Activated T-cell treated with anti-CD3 and anti-CD28 coated beads, Interleukin-2, amount 50 U/mL, for 1 hour (primary cell): ENCODE measurements at regions not wholly inside any gene's neighbourhood (a gene's known extent, or its start where the extent isn't known, plus 50 kb on each side); places are given as distances from the start of the nearest gene placed in this dataset.

Source experiments
- DNase-seq: peaks from one replicate; pipeline ENCODE4 v3.0.0-alpha.2; 2020

DNA sequence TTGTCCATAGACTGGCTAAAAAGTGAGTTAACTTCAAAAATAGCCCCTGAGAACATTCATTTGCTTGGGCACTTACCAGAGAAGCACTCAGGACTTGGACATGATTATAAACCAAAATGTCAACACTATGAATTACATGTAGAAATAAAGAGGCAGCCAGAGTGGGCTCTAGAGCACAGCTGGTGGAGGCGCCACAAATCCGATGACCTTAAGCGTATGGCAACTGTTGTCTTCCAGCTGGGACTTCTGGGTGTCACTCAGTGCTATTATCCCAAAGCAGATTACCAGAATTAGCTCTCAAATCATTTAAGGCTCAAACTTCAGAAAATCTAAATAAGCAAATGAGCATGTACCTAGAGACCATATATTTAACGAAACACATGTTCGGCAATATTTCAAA is 1255.5 kb upstream of the SLC10A2 start:
- no peak for DNase-seq

DNA sequence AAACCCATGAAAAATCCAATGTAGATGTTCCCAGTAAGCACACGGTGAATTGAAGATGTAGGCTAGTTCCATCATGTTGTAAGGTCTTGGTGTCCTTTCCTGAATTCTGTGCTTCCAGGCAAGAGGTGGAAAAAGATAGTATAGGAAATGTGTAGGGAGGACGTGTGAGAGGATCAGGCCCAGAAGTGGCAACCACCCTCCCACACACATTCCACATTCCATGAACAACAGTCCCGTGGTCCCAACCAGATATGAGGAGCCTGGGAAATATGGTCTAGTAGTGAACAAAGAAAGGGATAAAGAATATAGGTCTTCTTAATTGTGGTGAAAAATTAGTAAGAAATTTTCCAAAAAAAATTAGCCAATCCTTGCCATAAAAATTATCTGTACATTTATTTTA is 1254.2 kb upstream of the SLC10A2 start:
- no peak for DNase-seq

DNA sequence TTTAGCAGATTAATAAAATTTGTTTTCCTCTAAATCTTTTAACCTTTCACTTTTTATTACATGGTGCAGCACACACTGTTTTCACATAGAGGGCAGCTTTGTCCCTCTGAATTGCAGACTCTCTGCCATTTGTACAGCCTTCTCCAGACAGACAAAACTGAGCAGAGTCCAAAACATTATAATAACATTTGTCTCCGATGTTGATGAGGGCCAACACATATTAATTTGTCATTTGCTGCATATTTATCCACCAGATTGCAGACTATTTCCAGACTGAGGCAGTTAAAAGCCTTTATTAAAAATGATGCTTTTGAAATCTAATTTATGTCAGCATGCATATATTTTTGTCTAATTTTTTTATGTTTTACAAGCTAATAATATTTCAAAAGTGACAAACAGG is 1251.9 kb upstream of the SLC10A2 start:
- no peak for DNase-seq

DNA sequence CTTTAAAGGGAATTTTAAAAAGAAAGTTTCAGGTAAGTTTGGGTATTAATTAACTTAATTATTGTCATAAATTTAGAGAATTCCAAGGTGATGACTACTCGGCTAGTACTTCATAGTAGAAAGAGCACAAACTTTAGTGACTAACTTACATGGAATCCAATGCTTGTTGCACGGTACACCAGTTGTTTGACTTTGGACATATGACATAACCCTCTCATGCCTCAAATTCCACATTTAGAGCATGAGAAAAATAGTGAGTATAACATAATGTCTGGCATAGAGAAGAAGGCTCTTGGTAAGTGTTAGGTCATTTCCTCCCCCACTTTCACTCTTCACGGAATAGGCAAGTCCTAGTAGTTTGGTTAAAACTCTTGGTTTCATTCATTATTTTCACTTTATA is 1249.4 kb upstream of the SLC10A2 start:
- no peak for DNase-seq

DNA sequence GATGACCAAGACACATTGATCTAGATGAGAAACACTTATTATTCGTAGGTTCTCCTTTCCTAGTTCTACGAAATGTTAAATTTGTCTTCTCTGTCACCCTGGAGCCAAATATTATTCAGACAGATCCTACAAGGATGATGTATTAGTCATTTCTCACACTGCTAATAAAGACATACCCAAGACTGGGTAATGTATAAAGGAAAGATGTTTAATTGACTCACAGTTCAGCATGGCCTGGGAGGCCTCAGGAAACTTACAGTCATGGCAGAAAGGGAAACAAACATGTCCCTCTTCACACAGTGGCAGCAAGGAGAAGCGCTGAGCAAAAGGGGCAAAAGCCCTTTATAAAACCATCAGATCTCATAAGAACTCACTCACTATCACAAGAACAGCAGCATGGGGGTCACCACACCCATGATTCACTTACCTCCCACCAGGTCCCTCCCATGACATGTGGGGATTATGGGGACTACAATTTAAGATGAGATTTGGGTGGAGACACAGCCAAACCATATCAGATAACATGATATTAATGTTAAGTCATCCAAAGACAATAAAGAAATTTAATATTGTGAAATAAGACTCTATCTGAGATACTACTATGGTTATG is 1248.8 kb upstream of the SLC10A2 start:
- no peak for DNase-seq

DNA sequence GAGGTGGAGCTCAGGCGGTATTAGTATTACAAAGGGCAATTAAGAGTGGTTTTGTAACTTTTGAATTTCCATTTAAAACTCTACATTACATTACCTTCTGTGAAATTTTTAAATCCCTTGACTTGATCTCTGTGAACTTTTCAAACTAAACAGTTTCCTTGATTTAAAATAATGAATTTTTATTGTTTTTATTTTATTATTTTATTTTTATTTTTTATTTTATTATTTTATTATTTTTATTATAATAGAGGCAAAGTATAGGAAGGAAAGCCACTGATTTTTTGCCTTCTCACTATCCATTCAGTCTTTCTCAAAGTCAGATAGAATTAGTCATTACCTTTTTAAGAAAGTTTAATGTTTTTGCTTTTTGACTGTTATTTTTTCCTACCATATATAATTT is 1248.1 kb upstream of the SLC10A2 start:
- no peak for DNase-seq

DNA sequence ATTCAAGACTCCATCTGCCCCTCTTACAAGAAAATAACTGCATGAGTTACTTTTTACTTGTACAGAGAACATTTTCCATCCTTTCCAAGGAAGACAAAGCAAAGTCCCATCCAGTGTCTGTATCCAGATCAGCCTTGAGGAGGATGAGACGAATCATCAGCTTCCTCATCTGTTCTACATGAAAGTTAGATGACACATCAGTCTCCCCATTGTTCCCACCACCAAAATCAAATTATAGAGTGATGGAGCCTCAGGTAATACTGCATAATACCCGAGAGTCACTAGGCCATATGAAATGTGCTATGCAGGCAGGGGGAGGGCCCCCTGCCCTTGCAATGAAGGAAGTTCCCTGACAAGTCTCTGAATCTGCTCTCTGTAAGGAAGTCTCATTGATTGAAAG is 1244.6 kb upstream of the SLC10A2 start:
- no peak for DNase-seq

DNA sequence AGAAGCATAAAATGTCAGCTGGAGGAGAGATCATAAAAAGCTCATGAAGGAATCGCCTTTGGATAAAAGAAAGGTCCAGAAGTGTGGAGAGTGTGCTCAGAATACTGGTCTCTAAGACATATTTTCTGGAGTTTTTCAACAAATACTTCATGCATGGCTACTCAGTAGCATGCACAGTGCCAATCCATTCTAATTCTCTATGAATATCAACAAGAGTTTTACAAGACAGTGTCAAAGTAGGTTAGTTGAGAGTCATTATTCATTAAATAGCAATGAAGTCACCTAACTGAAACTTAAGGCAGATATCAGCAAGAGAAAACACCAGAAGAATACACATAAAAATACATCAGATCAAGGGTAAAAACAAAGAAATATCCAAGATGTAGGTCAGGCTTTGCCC is 1243.2 kb upstream of the SLC10A2 start:
- DNase-seq: no peak

DNA sequence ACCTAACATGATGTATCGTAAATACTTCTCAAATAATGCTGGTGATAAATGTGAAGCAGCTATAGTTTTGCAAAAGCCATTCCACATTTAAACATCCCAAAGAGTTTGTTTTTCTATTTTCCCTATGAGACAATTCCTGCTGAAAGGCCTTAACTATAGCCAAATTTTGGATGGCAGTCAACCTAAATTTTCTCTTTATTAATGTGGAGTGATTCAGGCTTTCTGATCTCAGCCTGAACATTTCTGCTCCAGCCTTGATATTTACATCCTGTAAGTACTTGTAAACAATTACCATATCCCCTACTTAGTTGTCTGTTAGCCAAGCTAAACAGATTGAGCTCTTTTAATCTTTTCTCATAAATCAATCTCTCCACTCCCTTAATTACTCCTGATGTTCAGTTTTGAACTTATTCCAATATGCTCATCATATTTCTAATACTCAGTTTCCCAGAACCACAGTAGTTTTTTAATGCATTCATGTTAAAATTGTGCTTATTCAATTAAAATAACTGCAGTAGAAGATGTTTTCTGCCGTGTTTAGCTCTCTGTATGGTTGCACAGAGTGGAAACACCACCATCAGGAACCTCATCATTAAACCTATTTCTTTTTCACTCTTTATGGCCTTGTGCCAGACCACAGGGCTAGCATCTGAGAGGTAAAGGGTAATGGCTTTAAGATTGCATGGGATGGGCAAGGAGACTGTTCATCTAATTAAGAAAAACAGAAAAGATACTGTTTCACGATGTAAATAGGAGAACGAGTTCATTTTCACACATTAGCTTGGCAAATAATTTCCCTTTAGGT is 1235.2 kb upstream of the SLC10A2 start:
- no peak for DNase-seq

DNA sequence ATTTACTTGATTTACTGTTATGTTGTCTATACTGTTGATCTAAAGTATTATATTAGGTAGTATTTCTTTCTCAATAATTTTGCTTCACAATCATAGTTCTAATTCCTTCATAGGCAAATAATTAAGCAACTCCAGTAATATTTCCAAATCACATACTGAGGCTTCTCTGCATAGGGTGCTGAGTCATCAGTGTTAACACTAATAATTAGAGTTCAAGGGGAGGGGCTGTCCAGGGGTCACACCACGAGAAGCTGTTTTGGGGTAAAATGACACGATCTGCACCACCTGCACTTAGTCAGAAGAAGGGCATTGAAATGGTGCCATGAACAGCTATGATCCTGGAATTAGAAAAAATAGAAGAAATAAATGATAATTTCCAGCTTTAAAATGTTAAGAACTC is 1230.9 kb upstream of the SLC10A2 start:
- no peak for DNase-seq

DNA sequence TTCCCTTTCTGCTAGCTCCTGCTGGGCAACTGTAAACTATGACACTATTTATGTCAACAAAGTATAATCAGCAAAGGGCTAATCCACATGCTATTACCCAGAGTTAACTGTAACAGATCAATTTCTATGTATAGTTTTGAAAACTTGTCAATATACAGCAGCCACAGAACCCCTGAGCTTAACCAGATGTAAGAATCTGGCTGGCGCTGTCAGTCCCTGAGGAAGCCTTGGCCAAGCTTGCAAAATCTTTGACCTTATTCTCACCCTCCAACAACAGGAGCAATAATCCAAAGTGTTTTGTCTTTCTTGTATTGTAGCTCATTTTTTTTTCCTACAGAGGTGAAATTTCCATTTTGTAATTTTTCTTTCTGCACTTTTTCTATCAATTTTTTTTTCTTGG is 1230.1 kb upstream of the SLC10A2 start:
- no peak for DNase-seq

DNA sequence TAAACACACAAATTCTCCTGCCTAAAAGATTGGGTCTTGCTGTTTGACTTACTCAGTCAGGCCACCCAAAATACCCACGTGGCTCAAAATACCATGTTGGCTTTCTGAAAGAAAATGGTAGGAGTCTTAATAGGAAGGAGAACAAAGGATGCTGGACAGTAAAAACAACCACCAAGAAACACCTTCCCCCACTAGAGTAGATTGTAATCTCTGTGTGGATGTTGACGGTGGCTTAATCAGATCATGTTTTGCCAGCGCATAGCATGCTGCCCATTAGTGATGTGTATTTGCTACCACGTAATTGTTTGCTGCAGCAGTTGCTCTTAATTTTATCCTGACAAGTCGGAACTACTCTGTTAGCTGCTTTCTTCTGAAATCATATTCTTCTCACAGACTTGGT is 1229.3 kb upstream of the SLC10A2 start:
- DNase-seq: no peak

DNA sequence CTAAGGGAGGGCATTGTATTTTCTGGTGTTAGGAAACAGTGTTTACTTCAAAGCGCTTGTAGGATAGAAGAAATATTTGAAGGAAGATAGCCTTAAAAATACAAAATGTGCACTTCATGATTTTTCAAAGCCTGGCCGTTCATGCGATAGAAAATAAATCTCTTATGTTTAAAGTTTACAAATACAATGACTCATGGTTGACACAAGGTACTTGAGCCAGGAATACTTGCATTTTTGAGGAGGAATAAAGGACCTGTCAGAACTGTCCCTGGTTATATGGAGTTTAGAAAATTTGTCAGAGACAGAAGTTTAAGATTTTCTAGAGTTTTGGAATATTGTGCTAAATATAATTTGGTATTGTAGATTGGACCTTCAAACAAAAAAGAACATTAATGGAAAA is 1223.2 kb upstream of the SLC10A2 start:
- DNase-seq: no peak

DNA sequence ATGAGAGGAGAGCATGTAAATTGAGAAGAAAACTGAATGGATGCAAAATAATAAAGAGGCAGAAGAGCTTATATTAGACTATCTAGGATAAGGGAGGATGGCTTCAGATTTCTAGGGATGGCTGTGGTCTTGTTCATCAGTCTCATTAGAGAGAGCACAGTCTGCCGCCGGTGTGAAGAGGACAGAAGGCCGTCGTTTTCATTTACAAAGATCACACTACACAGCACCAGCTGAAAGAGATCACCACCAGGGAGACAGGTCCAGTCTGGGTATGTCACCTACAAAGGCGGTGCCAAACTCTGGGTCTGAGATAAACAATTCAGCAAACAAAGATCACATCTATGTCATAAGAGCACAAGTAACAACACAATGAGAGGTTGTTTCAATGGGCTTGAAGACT is 1222.3 kb upstream of the SLC10A2 start:
- no peak for DNase-seq

DNA sequence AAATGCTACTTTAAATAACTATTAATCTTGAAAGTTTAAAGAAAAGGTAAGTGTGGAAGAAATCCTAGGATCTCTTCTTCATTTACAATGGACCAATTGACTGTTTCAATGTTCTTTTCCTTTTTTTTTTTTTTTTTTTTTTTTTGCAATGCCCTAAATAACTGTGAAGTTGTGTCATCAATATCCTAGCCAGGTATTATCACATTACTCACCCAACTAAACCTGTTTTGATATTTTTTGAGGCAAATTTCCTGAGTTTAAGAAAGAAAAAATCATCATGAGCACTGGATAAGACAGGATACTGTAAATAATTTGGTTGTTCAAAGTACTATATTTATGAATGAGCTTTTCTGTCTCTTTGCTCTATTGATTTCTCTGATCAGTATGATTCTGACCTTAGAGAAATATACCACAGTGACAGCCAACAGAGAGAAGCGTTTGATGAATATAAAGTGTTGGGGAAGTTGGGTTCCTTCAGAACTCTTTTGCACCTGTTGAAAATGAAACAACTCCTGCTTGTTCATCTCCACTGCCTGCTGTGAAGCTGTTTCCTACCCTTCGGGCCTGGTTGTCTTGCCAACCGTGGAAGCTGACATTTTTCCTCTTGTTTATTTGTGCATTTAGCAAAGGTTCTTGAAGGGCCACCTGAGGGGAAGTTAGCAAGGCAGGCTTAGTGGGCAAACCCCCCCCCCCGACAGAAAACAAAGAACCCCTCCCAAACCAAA is 1220.5 kb upstream of the SLC10A2 start:
- DNase-seq: no peak

DNA sequence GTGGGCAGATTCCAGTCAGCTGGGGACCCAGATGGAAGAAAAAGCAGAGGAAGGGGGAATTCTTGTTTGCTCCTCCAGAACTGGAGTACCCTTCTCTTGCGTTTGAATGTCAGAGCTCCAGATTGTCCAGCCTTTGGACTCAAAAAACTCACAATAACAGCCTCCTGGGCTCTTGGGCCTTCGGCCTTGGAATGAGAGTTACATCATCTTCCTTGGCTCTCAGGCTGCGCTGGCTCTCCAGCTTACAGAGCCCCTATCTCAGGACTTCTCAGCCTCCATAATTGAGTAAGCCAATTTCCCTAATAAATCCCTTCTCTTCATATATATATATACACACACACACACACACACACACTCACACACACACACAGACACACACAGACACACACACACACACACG is 1215.7 kb upstream of the SLC10A2 start:
- no peak for DNase-seq

DNA sequence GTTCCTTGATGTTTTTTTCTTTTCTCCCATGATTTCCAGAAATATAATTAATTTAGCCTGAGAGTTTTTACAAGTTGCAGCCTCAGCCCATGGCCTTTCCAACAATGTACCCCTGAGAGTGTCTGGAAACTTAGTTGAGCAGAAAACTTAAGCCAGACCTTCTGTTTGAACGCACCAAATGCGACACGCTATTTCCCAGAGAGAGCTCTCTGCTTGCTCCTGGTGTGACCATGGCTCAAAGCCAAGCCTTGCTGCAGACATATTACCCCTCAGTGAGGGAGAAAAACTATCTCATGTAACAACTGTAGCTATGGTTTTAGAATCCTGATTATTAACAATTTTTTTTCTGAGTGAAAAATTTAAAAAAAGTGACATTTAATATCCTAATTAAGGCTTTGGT is 1204.5 kb upstream of the SLC10A2 start:
- no peak for DNase-seq

DNA sequence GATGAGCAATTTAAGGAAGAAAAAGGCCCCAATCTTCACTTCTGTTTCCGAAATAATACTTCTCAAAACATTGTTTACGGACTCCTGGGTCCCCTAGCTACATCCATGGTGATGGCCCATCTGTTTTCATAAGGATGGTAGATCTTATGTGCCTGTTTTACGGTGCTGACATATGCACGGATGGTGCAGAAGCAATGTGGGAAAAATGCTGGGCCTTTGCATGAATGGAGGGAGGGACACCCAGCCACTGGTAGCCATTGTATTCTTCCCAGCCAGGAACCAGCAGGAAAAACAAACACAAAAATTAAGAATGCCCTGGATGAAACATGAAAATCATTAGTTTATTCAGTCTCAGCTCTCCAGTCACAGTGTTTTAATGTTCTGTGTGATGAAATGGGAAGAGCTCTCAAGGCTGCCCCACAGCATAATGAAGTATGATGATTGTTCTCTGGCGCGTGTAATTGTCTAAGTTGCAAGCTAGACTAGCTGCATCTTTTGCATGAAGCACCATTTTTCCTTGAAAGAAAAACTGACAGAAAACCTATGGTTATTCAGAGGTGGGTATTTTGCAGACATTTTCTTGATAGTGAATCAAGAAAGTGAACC is 1201.1 kb upstream of the SLC10A2 start:
- no peak for DNase-seq

DNA sequence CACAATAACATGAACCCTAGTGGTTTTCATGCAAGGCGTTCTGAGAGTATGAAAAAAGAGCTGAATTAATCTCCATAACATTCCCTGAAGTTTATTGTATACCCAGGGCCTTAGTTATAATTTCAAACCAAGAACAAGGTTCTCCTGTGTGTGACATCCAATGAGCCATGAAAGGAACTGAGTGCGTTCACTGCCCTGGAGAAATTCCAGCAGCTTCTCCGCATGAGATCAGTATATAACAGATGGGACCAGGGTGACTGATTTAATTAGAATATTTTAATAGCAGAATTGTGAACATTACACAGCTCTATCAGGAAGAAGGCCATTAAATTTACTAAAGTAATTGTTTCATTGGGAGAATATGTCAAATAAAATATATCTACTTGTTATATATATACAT is 1190.5 kb upstream of the SLC10A2 start:
- no peak for DNase-seq

DNA sequence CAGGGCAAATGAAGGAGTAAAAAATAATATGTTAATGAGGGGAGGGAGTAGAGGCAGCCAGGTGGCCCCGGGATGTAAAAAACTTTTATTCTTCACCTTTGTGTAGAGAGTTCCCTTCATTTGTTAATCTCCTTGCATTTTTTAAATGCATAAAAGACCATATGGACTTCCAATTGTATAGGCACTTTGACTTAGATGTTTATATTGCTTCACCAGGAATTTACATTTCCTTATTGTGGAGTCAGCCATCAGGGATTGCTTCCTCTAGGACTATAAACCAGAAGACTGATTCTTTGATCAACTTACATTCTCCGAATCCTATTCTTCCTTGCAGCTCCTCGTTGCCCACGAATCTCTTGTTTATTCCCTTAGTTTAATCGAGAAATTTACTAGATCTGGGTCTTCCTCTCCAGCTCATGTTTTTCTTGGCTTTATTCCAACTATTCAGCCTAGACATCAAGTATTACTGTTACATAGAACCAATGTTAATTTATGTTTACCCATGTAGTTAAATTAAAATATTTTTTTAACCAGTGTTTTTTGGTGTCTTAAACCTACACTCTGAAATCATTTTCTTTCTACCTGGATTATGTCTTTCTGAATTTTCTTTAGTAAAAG is 1187.0 kb upstream of the SLC10A2 start:
- no peak for DNase-seq

DNA sequence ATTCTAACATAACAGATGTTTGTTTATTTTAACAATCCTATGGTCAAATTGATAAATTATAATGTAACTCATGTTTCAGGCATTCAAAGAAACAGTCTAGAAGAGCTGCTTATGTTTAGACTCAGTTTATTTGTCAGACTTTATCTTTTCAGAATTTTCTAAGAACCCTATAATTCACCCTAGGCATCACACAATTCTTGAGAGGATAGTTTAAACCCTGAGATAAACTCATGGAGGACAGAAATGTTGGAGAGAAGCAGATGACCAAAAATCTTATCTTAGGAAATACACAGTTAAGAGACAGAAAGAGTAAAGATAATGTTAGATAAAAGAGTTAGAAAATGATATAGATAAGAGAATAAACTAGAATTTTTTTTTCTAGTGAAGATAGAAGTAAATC is 1185.7 kb upstream of the SLC10A2 start:
- DNase-seq: no peak

DNA sequence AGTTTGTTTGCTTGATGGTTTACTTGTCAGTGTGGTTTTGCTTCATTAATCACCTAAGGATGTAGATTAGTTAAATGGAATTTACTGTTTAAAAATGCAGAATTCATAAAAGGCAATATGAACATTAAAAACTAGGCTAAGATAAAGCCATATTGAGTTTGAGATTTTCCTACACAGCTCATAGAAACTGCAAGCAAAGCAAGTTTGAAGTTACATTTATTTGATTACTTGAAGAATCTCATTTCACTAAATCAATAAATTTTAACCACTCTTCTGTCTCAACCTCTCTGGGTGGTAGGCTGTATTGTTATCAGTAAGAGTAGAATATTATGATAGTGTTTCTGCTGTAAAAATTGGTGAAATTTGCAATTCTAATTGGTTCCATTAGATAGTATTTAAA is 1180.7 kb upstream of the SLC10A2 start:
- DNase-seq: no peak

DNA sequence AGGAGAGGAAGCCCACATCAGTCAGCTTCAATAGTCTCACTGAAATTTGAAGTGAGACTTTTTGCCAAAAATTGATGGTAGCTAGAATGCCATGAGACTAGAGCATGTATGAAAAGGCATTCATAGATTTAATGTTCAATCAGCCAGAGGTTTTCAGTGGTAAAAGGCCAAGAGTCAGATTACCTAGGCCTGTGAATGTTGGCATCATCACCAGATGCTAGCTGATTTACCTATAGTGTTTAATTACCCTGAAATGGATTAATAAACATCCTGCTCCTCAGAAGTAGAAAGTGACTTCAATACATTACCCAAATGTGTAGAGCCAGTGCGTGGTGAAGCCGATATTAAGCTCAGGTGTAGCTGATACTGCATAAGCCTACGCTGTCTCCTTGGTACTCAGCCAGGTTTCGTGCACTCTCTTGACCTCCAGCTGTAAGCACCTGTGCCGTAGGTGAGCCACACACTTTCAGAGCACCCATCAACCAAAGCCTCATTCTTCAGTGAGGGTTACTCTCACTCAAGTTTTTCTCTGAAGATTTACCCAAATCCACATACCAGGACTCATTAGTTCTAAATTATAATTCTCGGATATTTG is 1140.3 kb upstream of the SLC10A2 start:
- no peak for DNase-seq
